ENCODE measurements at regions not wholly inside any gene's neighbourhood (a gene's known extent, or its start where the extent isn't known, plus 50 kb on each side); places are given as distances from the start of the nearest gene placed in this dataset.

DNA sequence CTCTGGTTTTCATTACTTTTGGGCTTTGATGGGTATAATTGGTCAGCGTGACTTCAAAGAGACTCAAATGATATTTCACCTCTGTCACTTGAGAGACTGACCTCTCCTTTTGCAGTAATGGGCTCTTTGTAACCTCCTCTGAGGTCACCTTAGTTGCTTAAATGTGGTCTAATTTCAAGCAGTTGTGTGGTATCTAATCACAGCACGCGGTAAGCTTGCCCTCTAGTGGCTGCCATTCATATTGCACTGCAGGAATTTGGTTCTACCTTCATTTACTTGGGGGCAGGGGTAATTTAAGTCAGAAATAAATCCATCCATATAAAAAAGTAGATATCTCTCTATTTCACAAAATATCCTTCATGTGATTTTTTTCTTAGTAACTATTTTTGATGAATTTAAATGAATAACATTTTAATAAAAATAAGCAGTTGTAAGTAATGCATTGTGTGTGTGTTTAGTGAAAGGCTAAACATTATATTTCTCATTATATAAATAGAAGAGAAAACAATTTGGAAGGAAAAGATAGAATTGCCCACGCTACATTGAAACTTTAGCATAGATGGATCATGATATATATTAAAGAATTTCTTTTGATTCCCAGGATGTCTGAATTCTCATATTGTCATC is 55.0 kb upstream of the ANO3 start:
- DNase-seq (no peak), ATAC-seq (ENCODE audit: poor library complexity) (peak; percentile 75)
- intact Hi-C loops (cut with DNase I) = loop anchor here (5.0 kb wide), 1 partner anchor 295 kb away; no protein-coding TSS in a partner anchor

DNA sequence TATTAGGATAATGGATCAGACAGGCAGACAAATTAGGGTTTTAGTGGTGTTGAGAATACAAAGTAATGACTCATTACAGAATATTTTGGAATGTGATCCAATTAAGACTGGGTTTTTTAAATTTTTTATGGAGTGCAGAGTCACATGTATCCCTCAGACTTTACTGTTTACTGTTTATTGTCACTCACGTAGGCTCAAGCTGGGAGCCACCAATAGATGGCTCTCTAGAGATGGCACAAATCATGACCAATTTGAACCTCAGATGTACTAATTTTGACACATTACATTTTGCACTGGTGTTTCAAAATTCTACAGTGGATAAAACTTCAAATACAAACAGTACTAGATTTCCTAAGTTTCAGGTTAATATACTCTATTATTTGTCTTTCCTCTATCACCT is 53.6 kb upstream of the ANO3 start:
- intact Hi-C loops (cut with DNase I) = loop anchor here (5.0 kb wide), 1 partner anchor 296 kb away; no protein-coding TSS in a partner anchor
- ATAC-seq (ENCODE audit: poor library complexity) (no peak), DNase-seq (no peak)

All from Right ventricle myocardium superior (tissue), 1 donor.